DOHH2 (cell line): ENCODE measurements at regions not wholly inside any gene's neighbourhood (a gene's known extent, or its start where the extent isn't known, plus 50 kb on each side); places are given as distances from the start of the nearest gene placed in this dataset.

ENCODE experiments used
- H3F3A ChIP-seq: fragments of 200-600 bp; sonication (generic), shearing (Covaris generic); 2 replicates; pipeline ENCODE4 v1.6.0; 2016; ENCODE audit warnings: antibody characterized with exemption, mild to moderate bottlenecking; ENCODE audit not compliant: control insufficient read depth, insufficient read depth
- H3K27ac ChIP-seq: fragments of 200-600 bp; sonication (generic); 2 replicates; pipeline ENCODE4 v1.5.1; 2014; ENCODE audit warnings: low read depth, mild to moderate bottlenecking, low read length, moderate library complexity
- H3K27me3 ChIP-seq: fragments of 200-600 bp; sonication (generic); 2 replicates; pipeline ENCODE4 v1.6.1; 2014; ENCODE audit warnings: mild to moderate bottlenecking, low read length, mixed read lengths; ENCODE audit not compliant: control insufficient read depth
- H3K36me3 ChIP-seq: fragments of 200-600 bp; sonication (generic); 2 replicates; pipeline ENCODE4 v1.6.1; 2014; ENCODE audit warnings: mild to moderate bottlenecking, low read length, moderate library complexity, mixed read lengths; ENCODE audit not compliant: control insufficient read depth
- H3K4me1 ChIP-seq: fragments of 200-600 bp; sonication (generic); 2 replicates; pipeline ENCODE4 v1.6.1; 2014; ENCODE audit warnings: mild to moderate bottlenecking, low read length, mixed read lengths; ENCODE audit not compliant: control insufficient read depth
- H3K4me2 ChIP-seq: fragments of 200-600 bp; sonication (generic); 2 replicates; pipeline ENCODE4 v1.6.0; 2014; ENCODE audit warnings: mild to moderate bottlenecking, low read length, moderate library complexity
- H3K4me3 ChIP-seq: fragments of 200-600 bp; sonication (generic); 2 replicates; pipeline ENCODE4 v1.5.1; 2014; ENCODE audit warnings: mild to moderate bottlenecking, low read length, mixed read lengths
- H3K79me2 ChIP-seq: fragments of 200-600 bp; sonication (generic); 2 replicates; pipeline ENCODE4 v1.6.1; 2014; ENCODE audit warnings: mild to moderate bottlenecking, low read length, mixed read lengths; ENCODE audit not compliant: control insufficient read depth
- H3K9me2 ChIP-seq: fragments of 200-600 bp; sonication (generic); replicated peaks from 2 replicates; pipeline ENCODE4 v1.6.1; 2014; ENCODE audit warnings: mild to moderate bottlenecking, low read length, mixed read lengths; ENCODE audit not compliant: control insufficient read depth
- H3K9me3 ChIP-seq: fragments of 200-600 bp; sonication (generic); 2 replicates; pipeline ENCODE4 v1.6.1; 2014; ENCODE audit warnings: antibody characterized with exemption, low read length, mixed read lengths; ENCODE audit not compliant: control insufficient read depth, insufficient read depth
- H4K20me1 ChIP-seq: fragments of 200-600 bp; sonication (generic); 2 replicates; pipeline ENCODE4 v1.6.0; 2014; ENCODE audit warnings: low read depth, mild to moderate bottlenecking, antibody characterized with exemption, low read length, moderate library complexity; ENCODE audit not compliant: control insufficient read depth, insufficient read depth
- EZH2phosphoT487 ChIP-seq: fragments of 200-600 bp; sonication (generic); IDR thresholded peaks from 2 replicates; pipeline ENCODE4 v1.6.1; 2017; ENCODE audit warnings: borderline replicate concordance, mild to moderate bottlenecking, antibody characterized with exemption, low read length, moderate library complexity, mixed read lengths
- TF ChIP-seq, protein P1 (sequence below): fragments of 200-600 bp; sonication (generic); IDR thresholded peaks from one replicate; pipeline ENCODE4 v1.5.1; 2014; ENCODE audit warnings: antibody characterized with exemption, mild to moderate bottlenecking, low read depth, low read length; ENCODE audit not compliant: poor library complexity, severe bottlenecking

- Histone ChIP-seq H3K27me3 (no peaks in the 10 kb centered on the region), H3K9me2 (no peaks in the 10 kb centered on the region), H3F3A (no peaks in the 10 kb centered on the region), H3K79me2 (no peaks in the 10 kb centered on the region), H3K27ac (no peak overlapping the region), H3K36me3 (no peaks in the 10 kb centered on the region), H3K4me3 (no peak overlapping the region), H3K4me1 (no peaks in the 10 kb centered on the region), H4K20me1 (no peaks in the 10 kb centered on the region), H3K9me3 (no peaks in the 10 kb centered on the region), H3K4me2 (no peak overlapping the region)
- TF ChIP-seq, protein P1, sequence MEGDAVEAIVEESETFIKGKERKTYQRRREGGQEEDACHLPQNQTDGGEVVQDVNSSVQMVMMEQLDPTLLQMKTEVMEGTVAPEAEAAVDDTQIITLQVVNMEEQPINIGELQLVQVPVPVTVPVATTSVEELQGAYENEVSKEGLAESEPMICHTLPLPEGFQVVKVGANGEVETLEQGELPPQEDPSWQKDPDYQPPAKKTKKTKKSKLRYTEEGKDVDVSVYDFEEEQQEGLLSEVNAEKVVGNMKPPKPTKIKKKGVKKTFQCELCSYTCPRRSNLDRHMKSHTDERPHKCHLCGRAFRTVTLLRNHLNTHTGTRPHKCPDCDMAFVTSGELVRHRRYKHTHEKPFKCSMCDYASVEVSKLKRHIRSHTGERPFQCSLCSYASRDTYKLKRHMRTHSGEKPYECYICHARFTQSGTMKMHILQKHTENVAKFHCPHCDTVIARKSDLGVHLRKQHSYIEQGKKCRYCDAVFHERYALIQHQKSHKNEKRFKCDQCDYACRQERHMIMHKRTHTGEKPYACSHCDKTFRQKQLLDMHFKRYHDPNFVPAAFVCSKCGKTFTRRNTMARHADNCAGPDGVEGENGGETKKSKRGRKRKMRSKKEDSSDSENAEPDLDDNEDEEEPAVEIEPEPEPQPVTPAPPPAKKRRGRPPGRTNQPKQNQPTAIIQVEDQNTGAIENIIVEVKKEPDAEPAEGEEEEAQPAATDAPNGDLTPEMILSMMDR: no peak
- no peak for TF ChIP-seq EZH2phosphoT487
These were observed 882.0 kb upstream of the EDIL3 start for GRCh38 chr5:85266692-85267091.

DNA sequence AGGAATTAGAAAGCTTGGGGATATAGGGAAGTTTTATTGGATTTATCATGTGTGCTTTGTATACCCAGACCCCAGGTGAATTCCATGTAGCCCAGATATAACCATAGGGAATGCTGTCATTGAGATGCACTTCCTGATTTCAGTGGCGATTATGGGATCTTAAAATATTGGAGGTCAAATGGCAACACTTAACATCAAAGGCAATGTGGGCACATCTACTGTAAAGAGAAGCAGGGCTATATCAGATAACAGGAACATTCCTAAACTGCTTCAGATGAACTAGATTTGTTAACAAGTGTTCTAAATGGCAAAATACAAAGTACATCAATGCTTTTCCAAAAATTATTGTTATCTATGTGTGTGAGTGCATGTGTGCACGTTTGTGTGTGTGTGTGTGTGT lies 883.5 kb upstream of the EDIL3 start:
- H3K27ac ChIP-seq: no peak overlapping the region
- H4K20me1 ChIP-seq: no peaks in the 10 kb centered on the region
- H3F3A ChIP-seq: no peaks in the 10 kb centered on the region
- no peak overlapping the region for H3K4me2 ChIP-seq
- H3K4me3 ChIP-seq: no peak overlapping the region
- no peaks in the 10 kb centered on the region for H3K36me3 ChIP-seq
- TF ChIP-seq EZH2phosphoT487: no peak
- TF ChIP-seq, protein P1: no peak
- H3K4me1 ChIP-seq: no peaks in the 10 kb centered on the region
- H3K9me2 ChIP-seq: no peaks in the 10 kb centered on the region
- H3K79me2 ChIP-seq: no peaks in the 10 kb centered on the region
- H3K27me3 ChIP-seq: no peaks in the 10 kb centered on the region
- no peaks in the 10 kb centered on the region for H3K9me3 ChIP-seq

DNA sequence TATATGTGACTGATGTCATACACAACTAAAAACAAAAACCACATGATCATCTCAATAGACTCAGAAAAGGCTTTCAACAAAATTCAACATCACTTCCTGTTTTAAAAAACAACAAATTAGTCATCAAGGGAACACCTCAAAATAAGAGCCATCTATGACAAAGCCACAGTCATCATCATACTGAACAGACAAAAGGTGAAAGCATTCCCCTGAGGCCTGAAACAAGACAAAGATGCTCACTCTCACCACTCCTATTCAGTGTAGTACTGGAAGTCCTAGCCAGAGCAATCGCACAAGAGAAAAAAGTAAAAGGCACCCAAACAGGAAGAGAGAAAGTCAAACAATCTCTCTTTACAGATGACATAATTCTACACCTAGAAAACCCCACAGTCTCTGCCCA lies 893.5 kb upstream of the EDIL3 start:
- H4K20me1 ChIP-seq: no peaks in the 10 kb centered on the region
- H3F3A ChIP-seq: no peaks in the 10 kb centered on the region
- TF ChIP-seq EZH2phosphoT487: no peak
- TF ChIP-seq, protein P1: no peak
- H3K4me2 ChIP-seq: no peak overlapping the region
- H3K4me3 ChIP-seq: no peak overlapping the region
- no peaks in the 10 kb centered on the region for H3K4me1 ChIP-seq
- H3K36me3 ChIP-seq: no peaks in the 10 kb centered on the region
- no peaks in the 10 kb centered on the region for H3K27me3 ChIP-seq
- H3K9me3 ChIP-seq: no peaks in the 10 kb centered on the region
- H3K9me2 ChIP-seq: no peaks in the 10 kb centered on the region
- no peaks in the 10 kb centered on the region for H3K79me2 ChIP-seq
- H3K27ac ChIP-seq: no peak overlapping the region

- Histone ChIP-seq H3F3A (no peaks in the 10 kb centered on the region), H4K20me1 (no peaks in the 10 kb centered on the region), H3K9me2 (no peaks in the 10 kb centered on the region), H3K9me3 (no peaks in the 10 kb centered on the region), H3K27me3 (no peaks in the 10 kb centered on the region), H3K4me2 (no peak overlapping the region), H3K79me2 (no peaks in the 10 kb centered on the region), H3K4me1 (no peaks in the 10 kb centered on the region), H3K36me3 (no peaks in the 10 kb centered on the region), H3K27ac (no peak overlapping the region), H3K4me3 (no peak overlapping the region)
- no peak for TF ChIP-seq EZH2phosphoT487
- TF ChIP-seq, protein P1: no peak
These were observed 904.2 kb upstream of the EDIL3 start for GRCh38 chr5:85288914-85289313.
